Activated CD8-positive, alpha-beta T cell treated with anti-CD3 and anti-CD28 coated beads for 36 hours (primary cell): ENCODE measurements at regions not wholly inside any gene's neighbourhood (a gene's known extent, or its start where the extent isn't known, plus 50 kb on each side); places are given as distances from the start of the nearest gene placed in this dataset.

Source experiments
- ATAC-seq: fragments of 200-7000 bp; cut with Tn5 transposase; one replicate; pipeline ENCODE4 v1.10.0; 2021; ENCODE audit warnings: mild to moderate bottlenecking, moderate library complexity
- CTCF ChIA-PET: fragments of 350-600 bp; sonication (Branson Sonifier 250); formaldehyde crosslinking; loops from one replicate; lab custom pipeline; 2021; ENCODE audit warnings: antibody characterized with exemption; lab: Charles Lee
- POLR2A ChIA-PET: fragments of 350-600 bp; sonication (Branson Sonifier 250); formaldehyde crosslinking; loops from one replicate; lab custom pipeline; 2021; ENCODE audit warnings: antibody characterized with exemption; lab: Charles Lee
- DNase-seq: peaks from one replicate; pipeline ENCODE4 v3.0.0-alpha.2; 2020
- H3K27ac Mint-ChIP-seq: one replicate; pipeline ENCODE4 v1.8.0; 2021; ENCODE audit warnings: mild to moderate bottlenecking, mixed read lengths
- H3K27me3 Mint-ChIP-seq: one replicate; pipeline ENCODE4 v1.8.0; 2021; ENCODE audit warnings: mixed read lengths
- H3K36me3 Mint-ChIP-seq: one replicate; pipeline ENCODE4 v1.8.0; 2021; ENCODE audit warnings: low read depth, mixed read lengths
- H3K4me1 Mint-ChIP-seq: one replicate; pipeline ENCODE4 v1.8.0; 2021; ENCODE audit warnings: low read depth, mixed read lengths
- H3K4me3 Mint-ChIP-seq: one replicate; pipeline ENCODE4 v1.8.0; 2021; ENCODE audit warnings: mild to moderate bottlenecking, moderate library complexity, mixed read lengths
- H3K9me3 Mint-ChIP-seq: one replicate; pipeline ENCODE4 v1.8.0; 2021; ENCODE audit warnings: mixed read lengths
- CTCF ChIP-seq: fragments of 200-600 bp; IDR thresholded peaks from one replicate; pipeline ENCODE4 v1.8.0; 2022; ENCODE audit warnings: antibody characterized with exemption, mild to moderate bottlenecking
- intact Hi-C: fragments of 100-400 bp; cut with micrococcal nuclease; formaldehyde crosslinking; loops from one replicate; pipeline ENCODE4 v1.10.0; 2022

- Mint-ChIP-seq H3K9me3 (no peaks in the 10 kb centered on the region), H3K4me1 (no peaks in the 10 kb centered on the region), H3K27ac (no peak overlapping the region), H3K36me3 (no peaks in the 10 kb centered on the region), H3K27me3 (peaks cover 2% of the 10 kb centered on the region), H3K4me3 (no peak overlapping the region)
- ATAC-seq = no peak
- no peak for TF ChIP-seq CTCF
- DNase-seq = no peak
- CTCF ChIA-PET = no interaction called here
- POLR2A ChIA-PET = no interaction called here
- intact Hi-C loops = no loop called here
Measured at GRCh38 chr11:121792185-121792584, 323.8 kb downstream of the BLID start.

DNA sequence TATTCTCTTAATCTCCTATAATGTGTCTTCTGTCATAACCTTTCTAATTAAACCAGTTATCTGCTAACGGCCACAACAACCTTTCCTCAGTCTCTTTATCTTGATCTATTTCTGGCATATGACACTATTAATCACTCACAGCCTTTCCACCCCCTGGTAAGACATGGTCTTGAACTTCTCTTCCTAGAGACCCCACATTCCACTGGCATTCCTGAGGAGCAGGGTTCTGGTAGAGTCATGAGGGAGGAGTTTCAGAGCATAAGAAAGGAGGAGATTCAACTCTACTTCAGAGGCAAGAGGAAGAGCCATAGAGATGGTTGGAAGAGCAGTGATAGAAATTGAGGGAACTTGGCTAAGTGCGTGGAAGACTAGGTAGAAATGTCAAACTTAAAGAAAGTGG, 325.6 kb downstream of the BLID start:
- ATAC-seq (no peak), DNase-seq (no peak)
- Mint-ChIP-seq H3K4me3 (no peak overlapping the region), H3K36me3 (peaks cover 2% of the 10 kb centered on the region), H3K9me3 (peaks cover 6% of the 10 kb centered on the region), H3K27me3 (peaks cover 4% of the 10 kb centered on the region), H3K4me1 (no peaks in the 10 kb centered on the region), H3K27ac (no peak overlapping the region)
- intact Hi-C loops = no loop called here
- POLR2A ChIA-PET = no interaction called here
- CTCF ChIA-PET = no interaction called here
- TF ChIP-seq CTCF = no peak

DNA sequence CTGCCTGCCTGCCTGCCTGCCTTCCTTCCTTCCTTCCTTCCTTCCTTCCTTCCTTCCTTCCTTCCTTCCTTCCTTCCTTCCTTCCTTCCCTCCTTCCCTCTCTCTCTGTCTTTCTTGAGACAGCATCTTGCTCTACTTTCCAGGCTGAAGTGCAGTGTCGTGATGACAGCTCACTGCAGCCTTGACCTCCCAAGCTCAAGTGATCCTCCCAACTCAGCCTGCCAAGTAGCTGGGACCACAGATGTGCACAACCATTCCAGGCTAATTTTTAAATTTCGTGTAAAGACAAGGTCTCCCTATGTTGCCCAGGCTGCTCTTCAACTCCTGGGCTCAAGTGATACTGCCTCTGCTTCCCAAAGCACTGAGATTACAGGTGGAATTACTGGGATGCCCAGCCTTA, 328.2 kb upstream of the SORL1-AS1 start:
- intact Hi-C loops = no loop called here
- Mint-ChIP-seq H3K4me3 (no peak overlapping the region), H3K36me3 (no peaks in the 10 kb centered on the region), H3K9me3 (peaks cover 4% of the 10 kb centered on the region), H3K4me1 (no peaks in the 10 kb centered on the region), H3K27ac (no peak overlapping the region), H3K27me3 (peaks cover 1% of the 10 kb centered on the region)
- ATAC-seq (no peak), DNase-seq (no peak)
- ChIA-PET POLR2A (no interaction called here), CTCF (no interaction called here)
- TF ChIP-seq CTCF = no peak

DNA sequence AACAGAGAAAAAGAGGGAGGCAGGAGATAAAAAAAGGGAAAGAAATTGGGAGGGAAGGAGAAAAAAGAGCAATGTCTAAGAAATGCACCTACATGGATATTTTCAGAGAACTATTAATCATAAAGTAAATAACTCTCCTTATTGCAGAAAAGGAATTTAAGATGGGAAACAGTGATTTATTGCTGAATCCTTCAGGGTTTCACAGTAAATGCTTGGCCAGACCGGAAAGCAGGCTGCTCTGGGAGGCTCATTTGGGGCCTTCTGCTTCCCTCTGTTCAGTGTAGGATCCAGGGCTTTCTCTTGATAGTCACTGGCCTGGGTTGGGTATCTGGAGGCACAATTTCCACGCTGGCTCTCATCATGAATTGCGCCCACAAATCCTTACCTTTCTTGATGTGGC, 324.3 kb upstream of the SORL1-AS1 start:
- ChIA-PET CTCF (no interaction called here), POLR2A (no interaction called here)
- no peak for DNase-seq
- H3K4me1 Mint-ChIP-seq = no peaks in the 10 kb centered on the region
- peaks cover 1% of the 10 kb centered on the region for H3K9me3 Mint-ChIP-seq
- no peak overlapping the region for H3K4me3 Mint-ChIP-seq
- no peak for TF ChIP-seq CTCF
- H3K36me3 Mint-ChIP-seq = no peaks in the 10 kb centered on the region
- no peak for ATAC-seq
- no peaks in the 10 kb centered on the region for H3K27me3 Mint-ChIP-seq
- H3K27ac Mint-ChIP-seq = no peak overlapping the region
- intact Hi-C loops = no loop called here

- no peak for DNase-seq
- no peak for TF ChIP-seq CTCF
- intact Hi-C loops = no loop called here
- Mint-ChIP-seq H3K4me3 (no peak overlapping the region), H3K4me1 (no peaks in the 10 kb centered on the region), H3K27me3 (no peaks in the 10 kb centered on the region), H3K9me3 (no peaks in the 10 kb centered on the region), H3K27ac (no peak overlapping the region), H3K36me3 (no peaks in the 10 kb centered on the region)
- ChIA-PET CTCF (no interaction called here), POLR2A (interaction anchor here (0.7 kb wide), 1 partner anchor 144 kb away, joined by 3 read pairs; no protein-coding TSS in a partner anchor)
- no peak for ATAC-seq
Measured at GRCh38 chr11:121775276-121775675, 322.5 kb upstream of the SORL1-AS1 start.
